HG02885 (cell line): ENCODE measurements at regions not wholly inside any gene's neighbourhood (a gene's known extent, or its start where the extent isn't known, plus 50 kb on each side); places are given as distances from the start of the nearest gene placed in this dataset.
"Not testable (repeated sequence)": the region's sequence is repeated elsewhere in the genome, so short reads cannot be mapped to it uniquely, and the experiment has no call there.

Source experiments
- ATAC-seq: cut with Tn5 transposase; IDR thresholded peaks from one replicate; pipeline ENCODE4 v1.9.1; 2021; ENCODE audit warnings: mild to moderate bottlenecking; ENCODE audit not compliant: unreplicated experiment, poor library complexity

GRCh38 chr9:38944881-38945449 lies 225.0 kb upstream of the FAM240B start:
- ATAC-seq = not testable (repeated sequence)

- not testable (repeated sequence) for ATAC-seq
Measured at GRCh38 chr9:38940501-38940900, 220.6 kb upstream of the FAM240B start.

GRCh38 chr9:38938637-38939036 lies 218.7 kb upstream of the FAM240B start:
- ATAC-seq = not testable (repeated sequence)

GRCh38 chr9:38927970-38928369 lies 208.0 kb upstream of the FAM240B start:
- not testable (repeated sequence) for ATAC-seq

GRCh38 chr9:38926565-38926964 lies 206.6 kb upstream of the FAM240B start:
- not testable (repeated sequence) for ATAC-seq

- ATAC-seq = not testable (repeated sequence)
Measured at GRCh38 chr9:38921253-38921652, 201.3 kb upstream of the FAM240B start.

- not testable (repeated sequence) for ATAC-seq
Measured at GRCh38 chr9:38910629-38911028, 190.7 kb upstream of the FAM240B start.

GRCh38 chr9:38904719-38905118 lies 184.8 kb upstream of the FAM240B start:
- ATAC-seq = not testable (repeated sequence)

- not testable (repeated sequence) for ATAC-seq
Measured at GRCh38 chr9:38901534-38902177, 181.7 kb upstream of the FAM240B start.

- ATAC-seq = not testable (repeated sequence)
Measured at GRCh38 chr9:38896404-38896803, 176.5 kb upstream of the FAM240B start.

GRCh38 chr9:38895227-38895626 lies 175.3 kb upstream of the FAM240B start:
- peak; percentile 41 for ATAC-seq

- ATAC-seq = not testable (repeated sequence)
Measured at GRCh38 chr9:38892539-38893232, 172.8 kb upstream of the FAM240B start.

GRCh38 chr9:38886076-38886475 lies 166.1 kb upstream of the FAM240B start:
- not testable (repeated sequence) for ATAC-seq

GRCh38 chr9:38875616-38876015 lies 155.7 kb upstream of the FAM240B start:
- ATAC-seq = not testable (repeated sequence)

- not testable (repeated sequence) for ATAC-seq
Measured at GRCh38 chr9:38871282-38871940, 151.5 kb upstream of the FAM240B start.

- not testable (repeated sequence) for ATAC-seq
Measured at GRCh38 chr9:38859827-38860226, 139.9 kb upstream of the FAM240B start.

GRCh38 chr9:38848966-38849365 lies 129.0 kb upstream of the FAM240B start:
- ATAC-seq = not testable (repeated sequence)

GRCh38 chr9:38840213-38840612 lies 120.3 kb upstream of the FAM240B start:
- ATAC-seq = not testable (repeated sequence)

GRCh38 chr9:38833706-38834105 lies 113.8 kb upstream of the FAM240B start:
- not testable (repeated sequence) for ATAC-seq

- not testable (repeated sequence) for ATAC-seq
Measured at GRCh38 chr9:38813855-38814254, 93.9 kb upstream of the FAM240B start.
